ENCODE measurements at regions not wholly inside any gene's neighbourhood (a gene's known extent, or its start where the extent isn't known, plus 50 kb on each side); places are given as distances from the start of the nearest gene placed in this dataset.

GRCh38 chr17:56658648-56659047 is 65.1 kb downstream of the NOG start:
- no peak for TF ChIP-seq CTCF (conservative IDR thresholded peaks at IDR 0.05)
- DNase-seq (ENCODE audit: low read depth, low spot score), result no peak
- Mint-ChIP-seq H3K9me3 (peaks cover 3% of the 10 kb centered on the region), H3K4me1 (no peaks in the 10 kb centered on the region), H3K36me3 (ENCODE audit: low read depth) (no peaks in the 10 kb centered on the region), H3K27ac (ENCODE audit: unreplicated experiment) (no peak overlapping the region), H3K27me3 (ENCODE audit: low read depth) (peaks cover 23% of the 10 kb centered on the region), H3K4me3 (no peak overlapping the region)

GRCh38 chr17:56659622-56660021 is 66.1 kb downstream of the NOG start:
- H3K27ac Mint-ChIP-seq (ENCODE audit: unreplicated experiment), result no peak overlapping the region
- H3K27me3 Mint-ChIP-seq (ENCODE audit: low read depth), result peaks cover 23% of the 10 kb centered on the region
- TF ChIP-seq CTCF (conservative IDR thresholded peaks at IDR 0.05), result no peak
- no peak for DNase-seq (ENCODE audit: low read depth, low spot score)
- peaks cover 3% of the 10 kb centered on the region for H3K9me3 Mint-ChIP-seq
- no peaks in the 10 kb centered on the region for H3K36me3 Mint-ChIP-seq (ENCODE audit: low read depth)
- H3K4me3 Mint-ChIP-seq, result no peak overlapping the region
- no peaks in the 10 kb centered on the region for H3K4me1 Mint-ChIP-seq

GRCh38 chr17:56661906-56662305 is 68.4 kb downstream of the NOG start:
- DNase-seq (ENCODE audit: low read depth, low spot score), result no peak
- peaks cover 3% of the 10 kb centered on the region for H3K9me3 Mint-ChIP-seq
- H3K4me3 Mint-ChIP-seq, result no peak overlapping the region
- H3K36me3 Mint-ChIP-seq (ENCODE audit: low read depth), result no peaks in the 10 kb centered on the region
- H3K27ac Mint-ChIP-seq (ENCODE audit: unreplicated experiment), result no peak overlapping the region
- no peaks in the 10 kb centered on the region for H3K4me1 Mint-ChIP-seq
- H3K27me3 Mint-ChIP-seq (ENCODE audit: low read depth), result peaks cover 7% of the 10 kb centered on the region
- no peak for TF ChIP-seq CTCF (conservative IDR thresholded peaks at IDR 0.05)

- no peak for DNase-seq (ENCODE audit: low read depth, low spot score)
- Mint-ChIP-seq H3K27me3 (ENCODE audit: low read depth) (peaks cover 4% of the 10 kb centered on the region), H3K36me3 (ENCODE audit: low read depth) (no peaks in the 10 kb centered on the region), H3K9me3 (no peaks in the 10 kb centered on the region), H3K27ac (ENCODE audit: unreplicated experiment) (no peak overlapping the region), H3K4me1 (no peaks in the 10 kb centered on the region), H3K4me3 (no peak overlapping the region)
- no peak for TF ChIP-seq CTCF (conservative IDR thresholded peaks at IDR 0.05)
Measured at GRCh38 chr17:56665864-56666263, 72.4 kb downstream of the NOG start.

GRCh38 chr17:56667925-56668458 is 74.5 kb downstream of the NOG start:
- no peak for TF ChIP-seq CTCF (conservative IDR thresholded peaks at IDR 0.05)
- H3K4me1 Mint-ChIP-seq, result no peaks in the 10 kb centered on the region
- no peak overlapping the region for H3K4me3 Mint-ChIP-seq
- no peak overlapping the region for H3K27ac Mint-ChIP-seq (ENCODE audit: unreplicated experiment)
- H3K9me3 Mint-ChIP-seq, result peaks cover 4% of the 10 kb centered on the region
- H3K27me3 Mint-ChIP-seq (ENCODE audit: low read depth), result peaks cover 11% of the 10 kb centered on the region
- DNase-seq (ENCODE audit: low read depth, low spot score), result no peak
- H3K36me3 Mint-ChIP-seq (ENCODE audit: low read depth), result peaks cover 4% of the 10 kb centered on the region

GRCh38 chr17:56672195-56672594 is 78.7 kb downstream of the NOG start:
- H3K27me3 Mint-ChIP-seq (ENCODE audit: low read depth), result peaks cover 19% of the 10 kb centered on the region
- H3K36me3 Mint-ChIP-seq (ENCODE audit: low read depth), result peaks cover 4% of the 10 kb centered on the region
- H3K27ac Mint-ChIP-seq (ENCODE audit: unreplicated experiment), result no peak overlapping the region
- no peak overlapping the region for H3K4me3 Mint-ChIP-seq
- H3K9me3 Mint-ChIP-seq, result peaks cover 4% of the 10 kb centered on the region
- no peak for DNase-seq (ENCODE audit: low read depth, low spot score)
- no peaks in the 10 kb centered on the region for H3K4me1 Mint-ChIP-seq
- TF ChIP-seq CTCF (conservative IDR thresholded peaks at IDR 0.05), result no peak

Measured in neural crest cell (in vitro differentiated cells).